NCI-H2029 treated with DMSO at 0.1 percent for 48 hours (cell line): ENCODE measurements at regions not wholly inside any gene's neighbourhood (a gene's known extent, or its start where the extent isn't known, plus 50 kb on each side); places are given as distances from the start of the nearest gene placed in this dataset.

Source experiments
- DNase-seq: peaks from one replicate; lab custom pipeline; 2025; lab: John Stamatoyannopoulos, UW

DNA sequence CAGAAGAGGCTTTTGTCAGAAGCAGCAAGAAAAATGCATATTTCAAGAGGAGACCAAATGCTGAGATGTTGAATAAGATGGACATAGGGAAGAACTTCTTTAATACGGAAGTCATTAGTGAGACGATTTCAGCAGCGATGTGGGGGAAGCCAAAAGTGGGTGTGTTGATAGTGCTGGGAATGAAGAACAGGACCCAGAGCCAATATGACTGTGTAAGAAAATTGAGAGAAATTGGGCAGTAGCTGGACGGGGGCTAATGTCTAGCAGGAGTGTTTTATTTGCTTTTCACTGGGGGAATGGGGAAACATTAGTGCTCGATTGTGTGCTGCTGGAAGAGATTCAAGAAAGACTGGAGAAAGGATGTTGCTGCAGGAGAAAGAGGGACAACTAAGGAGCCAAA is 788.7 kb upstream of the KLHL29 start:
- no peak for DNase-seq

DNA sequence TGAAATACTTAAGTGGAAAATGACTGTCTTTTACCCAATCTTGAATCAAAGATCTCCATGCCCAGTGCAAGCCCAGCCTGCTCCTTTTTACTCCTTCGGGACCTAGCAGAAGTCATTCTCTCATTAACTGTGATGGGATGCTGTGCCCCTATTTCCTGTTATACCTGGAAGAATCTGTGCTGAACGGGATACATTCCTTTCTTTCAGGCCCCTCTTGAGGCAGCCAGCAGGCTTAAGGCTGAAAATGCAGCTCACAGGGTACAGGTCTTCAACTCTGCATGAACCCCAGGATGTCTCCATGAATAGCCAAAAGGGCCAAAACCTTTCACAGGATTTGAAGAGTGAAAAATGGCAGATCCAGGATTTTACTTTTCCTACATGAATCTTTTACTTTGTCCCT is 784.8 kb upstream of the KLHL29 start:
- DNase-seq = no peak

DNA sequence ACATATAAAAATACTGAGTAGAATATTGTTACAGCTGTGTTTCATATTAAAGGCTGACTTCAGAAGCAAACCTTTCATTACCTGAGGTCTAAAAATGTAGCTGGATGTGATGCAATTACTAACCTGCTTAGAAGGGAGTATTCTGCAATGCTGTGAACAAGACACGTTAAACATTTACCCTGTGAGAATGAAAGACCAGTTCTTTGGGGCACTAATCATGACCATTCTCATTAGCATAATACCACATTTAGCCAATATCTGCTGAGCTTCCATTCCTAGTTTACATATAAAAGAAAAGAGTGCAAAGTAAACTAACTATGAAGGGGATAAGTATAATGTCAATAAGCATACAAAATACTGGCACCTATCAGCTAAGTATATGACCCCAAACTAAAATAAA is 784.0 kb upstream of the KLHL29 start:
- no peak for DNase-seq

DNA sequence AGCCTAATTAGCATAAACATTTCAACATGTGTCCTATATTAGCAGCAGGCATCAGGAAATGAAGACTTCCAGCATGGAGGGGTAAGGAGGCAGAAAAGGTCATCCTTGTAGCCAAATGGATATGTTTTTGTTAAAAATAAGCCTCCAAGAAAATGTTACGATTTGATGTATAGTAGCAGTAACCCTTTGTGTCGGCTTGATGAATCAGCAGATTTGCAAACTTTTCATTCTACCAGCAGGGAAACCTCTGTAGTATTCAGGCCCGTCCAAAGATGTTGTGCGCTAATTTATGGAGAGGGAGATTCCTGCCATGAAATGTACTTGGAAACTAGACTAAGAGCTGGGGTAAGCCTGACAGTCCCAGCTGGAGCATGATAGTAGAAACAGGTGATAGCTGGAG is 780.8 kb upstream of the KLHL29 start:
- DNase-seq = no peak

DNA sequence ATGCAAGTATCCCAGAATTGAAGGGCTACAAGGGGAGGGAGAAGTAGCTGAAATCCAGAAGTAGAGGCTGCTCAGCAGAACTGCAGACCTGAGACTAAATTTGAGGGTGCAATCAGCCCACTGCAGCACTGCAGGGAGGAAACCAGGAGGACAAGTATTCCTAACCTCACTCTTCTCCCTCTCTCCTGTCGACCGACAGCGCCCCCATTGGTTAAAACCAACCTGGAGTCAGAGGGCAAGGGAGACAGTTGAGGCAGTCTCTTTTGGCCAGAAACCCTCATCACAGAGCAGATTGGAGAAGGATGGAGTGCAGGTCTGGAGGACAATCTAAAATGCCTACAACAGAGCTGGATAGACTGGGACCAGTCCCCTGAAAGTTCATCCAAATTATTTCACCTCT is 768.9 kb upstream of the KLHL29 start:
- no peak for DNase-seq

DNA sequence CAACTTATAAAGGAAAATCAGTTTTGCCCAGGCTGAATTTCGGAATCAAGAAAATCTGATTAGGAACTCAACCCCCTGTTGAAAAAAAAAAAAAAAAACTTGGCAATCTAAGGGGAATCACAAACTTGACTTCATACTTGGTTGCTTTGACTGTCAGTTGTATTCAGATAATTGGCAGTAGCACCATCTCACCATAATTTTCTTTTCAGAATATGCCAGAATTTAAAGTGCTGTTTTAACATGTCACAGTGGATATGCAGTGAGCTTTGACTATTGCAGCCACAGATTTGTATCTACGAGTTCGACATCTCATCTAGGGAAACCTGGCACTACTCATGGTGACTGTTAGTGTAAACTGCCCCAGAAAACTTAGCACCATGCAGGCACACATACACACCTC is 761.4 kb upstream of the KLHL29 start:
- DNase-seq = no peak

DNA sequence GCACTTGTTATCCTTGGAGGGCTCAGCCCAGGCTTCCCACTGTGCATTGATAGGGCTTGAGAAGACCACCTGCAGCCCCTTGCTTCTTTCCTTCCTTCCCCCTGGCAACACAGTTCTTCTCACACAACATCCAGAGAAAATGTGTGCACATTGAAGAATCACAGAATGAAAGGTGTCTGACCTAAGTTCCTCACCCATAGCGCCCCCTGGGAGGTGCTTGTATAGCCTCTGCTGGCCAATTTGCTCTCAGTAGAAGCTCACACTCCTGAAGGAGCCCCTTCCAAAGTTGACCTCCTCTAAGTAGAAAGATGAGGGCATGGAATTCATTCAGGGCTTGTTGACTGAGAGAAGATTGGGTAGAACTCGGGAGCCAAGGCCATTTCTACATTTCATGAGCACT is 758.4 kb upstream of the KLHL29 start:
- DNase-seq = no peak

DNA sequence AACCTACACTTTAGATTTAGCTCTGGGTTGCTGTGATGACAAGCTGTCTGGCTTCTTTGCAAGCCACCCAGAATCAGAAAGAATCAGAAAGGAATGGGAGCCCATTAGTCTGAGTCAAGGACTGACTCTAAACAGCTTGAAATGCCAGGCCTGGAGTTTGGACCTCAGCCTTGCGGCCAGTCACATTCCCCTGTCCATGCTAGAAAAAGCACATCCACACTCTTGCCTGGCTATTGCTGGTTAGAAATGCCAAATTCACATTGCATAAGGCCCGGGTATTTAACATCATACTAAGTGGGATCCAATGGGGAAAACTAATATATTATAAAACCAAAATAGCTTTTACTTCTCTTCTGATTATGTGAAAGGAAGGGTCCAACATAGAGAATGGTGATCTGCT is 756.8 kb upstream of the KLHL29 start:
- no peak for DNase-seq

DNA sequence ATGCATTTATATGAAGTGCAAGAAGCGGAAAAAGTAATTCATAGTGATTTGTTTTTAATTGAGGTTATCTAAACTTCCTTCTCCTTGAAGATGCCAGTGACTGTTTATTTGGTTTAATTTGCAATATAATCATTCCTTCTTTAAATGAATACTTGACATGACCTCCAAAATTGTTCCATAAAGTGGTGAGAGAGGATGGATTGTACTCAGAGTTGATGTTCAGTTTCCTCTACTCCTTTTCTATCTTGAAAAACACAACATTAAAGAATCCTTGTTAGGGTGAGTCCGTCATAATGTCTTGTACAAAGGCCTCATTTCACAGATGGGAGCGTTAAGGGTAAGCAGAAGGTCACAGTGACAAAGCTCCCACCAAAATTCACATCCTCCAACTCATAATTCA is 756.1 kb upstream of the KLHL29 start:
- DNase-seq = no peak

DNA sequence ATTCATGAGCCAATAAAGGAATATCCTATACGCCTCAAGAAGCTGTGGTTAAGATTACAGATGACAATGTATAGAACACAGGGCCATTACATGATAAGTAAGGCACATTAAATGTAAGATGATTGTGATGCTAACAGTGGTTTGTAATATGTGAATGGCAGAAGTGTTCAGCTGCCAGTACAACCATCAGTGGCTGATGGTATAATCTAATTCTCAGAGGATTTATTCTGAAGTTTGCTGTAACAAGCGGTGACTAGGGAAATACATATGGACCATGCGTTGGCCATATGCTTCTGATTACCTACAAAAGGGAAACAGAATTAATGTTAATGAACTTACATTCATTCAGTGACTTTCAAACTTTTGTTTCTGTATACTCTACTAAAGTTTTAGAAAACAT is 750.8 kb upstream of the KLHL29 start:
- no peak for DNase-seq

DNA sequence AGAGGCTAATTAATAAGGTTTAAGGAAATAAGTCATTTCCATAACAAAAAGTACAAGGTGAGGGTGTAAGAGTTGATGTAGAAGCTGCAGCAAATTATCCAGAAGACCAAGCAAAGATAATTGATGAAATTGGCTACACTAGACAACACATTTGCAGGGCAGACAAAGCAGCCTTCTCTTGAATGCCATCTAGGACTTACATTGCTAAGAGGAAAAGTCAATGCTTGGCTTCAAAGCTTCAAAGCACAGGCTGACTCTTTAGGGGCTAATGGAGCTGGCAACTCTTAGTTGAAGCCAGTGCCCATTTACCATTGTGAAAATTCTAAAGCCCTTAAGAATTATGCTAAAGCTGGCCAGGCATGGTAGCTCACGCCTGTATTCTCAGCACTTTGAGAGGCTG is 728.6 kb upstream of the KLHL29 start:
- DNase-seq = no peak

DNA sequence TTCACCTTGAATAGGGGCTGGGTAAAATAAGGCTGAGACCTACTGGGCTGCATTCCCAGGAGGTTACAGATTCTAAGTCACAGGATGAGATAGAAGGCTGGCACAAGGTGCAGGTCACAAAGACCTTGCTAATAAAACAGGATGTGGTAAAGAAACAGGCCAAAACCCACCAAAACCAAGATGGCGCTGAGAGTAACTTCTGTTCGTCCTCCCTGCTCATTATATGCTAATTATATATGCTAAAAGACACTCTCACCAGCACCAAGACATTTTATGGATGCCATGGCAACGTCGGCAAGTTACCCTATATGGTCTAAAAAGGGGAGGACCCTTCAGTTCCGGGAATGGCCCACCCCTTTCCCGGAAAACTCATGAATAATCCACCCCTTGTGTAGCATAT is 711.5 kb upstream of the KLHL29 start:
- DNase-seq = no peak

DNA sequence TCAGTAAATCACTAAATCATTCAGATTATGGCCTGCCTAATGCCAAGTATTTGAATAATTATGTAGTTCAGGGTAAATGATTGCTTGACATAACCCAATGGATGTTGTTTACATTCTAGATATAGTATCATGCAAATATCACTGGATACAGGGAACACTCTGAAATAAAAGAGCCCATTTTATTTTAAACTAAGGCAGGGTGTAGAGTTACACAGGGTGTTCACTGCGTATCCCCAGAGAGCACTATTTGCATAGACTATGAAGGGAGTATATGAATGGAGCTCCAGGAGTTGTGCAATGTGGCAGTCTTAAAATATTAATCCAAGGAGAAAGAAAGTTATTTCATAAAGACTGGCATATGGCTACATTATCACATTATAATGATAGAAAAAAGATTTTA is 701.1 kb upstream of the KLHL29 start:
- no peak for DNase-seq

DNA sequence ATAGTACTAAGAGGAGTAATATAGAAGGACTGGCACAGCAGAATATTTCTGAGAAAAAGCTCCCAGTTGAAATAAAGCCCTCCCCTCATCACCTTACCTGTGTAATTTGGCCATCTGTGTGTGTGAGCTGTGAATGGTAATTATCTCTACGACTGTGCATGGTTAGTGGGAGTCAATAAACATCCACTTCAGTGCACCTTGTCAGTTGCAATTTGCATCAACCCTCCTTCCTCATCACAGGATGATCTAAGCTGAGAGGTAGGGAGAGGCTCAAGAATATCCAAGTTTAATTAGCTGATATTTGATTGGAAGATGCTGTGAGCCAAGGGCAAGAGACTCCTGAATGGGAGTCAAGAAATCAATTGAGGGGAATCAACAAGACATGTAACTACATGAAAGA is 694.9 kb upstream of the KLHL29 start:
- no peak for DNase-seq

DNA sequence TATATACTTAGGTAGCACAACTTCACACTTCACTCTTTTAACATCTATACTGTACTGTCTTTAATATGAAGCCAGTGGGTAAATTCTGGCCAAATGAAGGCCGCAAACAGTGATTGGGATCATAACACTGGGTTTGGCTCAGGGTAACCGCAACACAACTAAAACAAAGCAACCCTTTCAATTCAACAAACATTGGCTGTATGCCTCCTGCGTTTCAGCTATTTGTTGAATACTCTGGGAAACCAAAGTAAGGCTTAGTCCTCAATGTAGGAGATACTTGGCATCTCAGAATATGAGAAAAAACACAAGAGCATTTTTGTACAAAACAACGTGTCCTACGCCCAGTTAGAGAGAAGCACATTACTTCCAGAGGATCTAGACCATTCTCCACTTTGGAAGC is 693.3 kb upstream of the KLHL29 start:
- DNase-seq = no peak

DNA sequence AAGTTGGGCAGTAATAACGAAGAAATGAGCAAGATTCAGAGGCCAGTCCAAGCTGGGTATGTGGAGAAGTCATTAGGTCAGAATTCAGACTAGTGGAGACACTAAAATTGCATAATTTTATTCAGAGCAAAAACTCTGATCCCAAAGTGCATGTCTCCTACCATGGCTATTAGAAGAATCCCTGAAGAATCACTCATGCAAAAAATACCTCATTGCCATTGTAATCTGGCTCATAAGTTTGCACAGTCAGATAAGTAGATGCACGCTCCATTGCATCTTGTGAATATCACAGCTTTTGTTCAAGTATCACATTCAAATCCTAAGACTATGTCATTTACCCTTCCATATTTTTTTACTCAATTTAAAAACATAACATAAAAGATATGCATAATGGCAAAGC is 692.2 kb upstream of the KLHL29 start:
- DNase-seq = no peak

DNA sequence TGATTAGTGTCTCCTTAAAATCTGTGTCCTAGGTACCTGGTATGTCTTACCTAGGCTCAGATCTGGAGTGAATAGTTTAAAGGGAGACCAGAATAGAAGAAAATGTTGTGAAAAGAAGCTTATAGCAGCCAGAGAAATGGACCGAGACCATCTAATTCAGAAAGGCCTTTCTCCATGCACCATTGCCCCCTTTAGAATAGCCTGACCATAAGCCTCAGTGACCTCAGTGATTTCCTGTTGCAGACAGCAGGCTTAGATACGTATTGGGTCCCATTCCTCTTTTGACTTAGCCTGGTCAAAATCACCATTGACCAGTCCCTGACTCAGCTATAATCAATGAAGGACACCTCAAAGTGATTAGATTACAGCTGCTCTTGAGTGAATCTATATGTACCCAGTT is 690.7 kb upstream of the KLHL29 start:
- no peak for DNase-seq

DNA sequence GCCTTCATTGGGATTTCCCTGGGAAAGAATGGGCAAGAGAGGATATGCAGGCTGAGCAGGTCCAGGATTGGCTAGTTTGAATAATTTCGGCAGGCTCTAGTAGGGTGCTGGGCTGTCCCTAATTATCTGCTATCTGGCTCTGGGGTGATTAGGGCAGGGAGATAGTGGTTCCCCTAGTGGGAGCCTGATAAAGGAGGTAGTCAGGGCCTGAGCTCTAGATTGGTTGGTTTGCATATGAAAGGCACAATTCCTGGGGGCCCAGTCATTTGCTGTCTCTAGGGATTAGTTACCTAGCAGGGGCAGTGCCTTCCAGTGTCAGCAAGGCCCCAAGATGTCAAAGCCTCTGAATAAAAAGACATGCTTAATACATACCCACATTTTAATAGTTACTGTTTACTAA is 690.1 kb upstream of the KLHL29 start:
- no peak for DNase-seq

DNA sequence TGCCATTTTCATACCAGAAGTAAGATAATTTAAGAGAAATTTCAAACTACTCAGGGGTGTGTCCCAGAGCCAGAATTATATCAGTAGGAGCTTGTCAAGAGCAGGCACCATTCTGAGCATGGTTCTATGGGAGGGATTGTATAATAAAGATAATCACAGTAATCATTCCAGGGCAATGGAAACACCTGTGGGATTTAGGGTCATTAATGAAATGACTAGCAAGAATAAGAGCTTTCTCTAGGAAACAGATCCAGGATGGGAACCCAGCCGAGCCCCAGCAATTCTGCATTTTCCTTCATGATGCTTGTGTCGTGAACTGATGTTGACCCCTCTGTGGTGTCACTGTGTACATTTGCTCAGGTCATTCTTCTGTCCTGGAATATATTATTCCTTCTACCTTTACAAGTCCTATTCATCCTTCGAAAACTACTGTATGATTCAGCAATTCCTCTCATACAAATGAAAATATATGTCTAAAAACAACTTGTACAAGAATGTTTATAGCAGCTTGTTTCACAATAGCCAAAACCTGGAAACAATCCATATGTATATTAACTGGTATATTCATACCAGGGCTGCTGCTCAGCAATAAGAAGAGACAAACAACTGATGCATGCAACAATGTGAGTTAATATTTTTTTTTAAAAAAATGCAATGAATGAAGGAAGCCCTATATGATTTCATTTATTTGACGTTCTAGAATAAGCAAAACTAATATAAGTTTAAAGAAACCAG is 687.8 kb upstream of the KLHL29 start:
- no peak for DNase-seq

DNA sequence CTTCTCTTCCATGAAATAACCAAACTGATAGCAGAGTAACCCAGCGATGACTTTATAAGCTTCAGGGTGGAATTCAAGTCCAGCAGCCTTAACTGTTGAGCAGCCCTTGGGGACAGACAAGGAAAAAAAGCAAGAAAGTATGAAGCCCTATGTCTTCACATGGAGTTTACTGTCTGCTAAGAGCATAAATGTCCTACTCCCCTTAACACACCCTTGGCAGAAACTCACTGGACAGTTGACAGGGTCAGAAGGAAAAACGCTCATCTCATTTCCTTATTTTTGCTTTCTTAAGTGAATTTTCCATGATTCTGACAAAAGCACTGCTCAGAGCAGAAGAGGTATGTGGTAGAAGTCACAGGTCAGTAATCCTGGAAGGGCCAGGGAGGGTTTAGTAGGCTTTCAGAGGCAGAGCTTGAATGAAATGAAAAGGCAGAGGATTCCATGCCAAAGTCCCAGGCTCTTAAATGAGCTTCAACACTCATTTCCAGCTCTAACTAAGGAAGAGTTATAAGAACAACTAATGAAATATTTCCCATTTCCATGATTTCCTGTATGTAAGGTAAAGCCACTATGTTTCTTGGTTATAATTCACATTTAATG is 683.3 kb upstream of the KLHL29 start:
- DNase-seq = no peak

DNA sequence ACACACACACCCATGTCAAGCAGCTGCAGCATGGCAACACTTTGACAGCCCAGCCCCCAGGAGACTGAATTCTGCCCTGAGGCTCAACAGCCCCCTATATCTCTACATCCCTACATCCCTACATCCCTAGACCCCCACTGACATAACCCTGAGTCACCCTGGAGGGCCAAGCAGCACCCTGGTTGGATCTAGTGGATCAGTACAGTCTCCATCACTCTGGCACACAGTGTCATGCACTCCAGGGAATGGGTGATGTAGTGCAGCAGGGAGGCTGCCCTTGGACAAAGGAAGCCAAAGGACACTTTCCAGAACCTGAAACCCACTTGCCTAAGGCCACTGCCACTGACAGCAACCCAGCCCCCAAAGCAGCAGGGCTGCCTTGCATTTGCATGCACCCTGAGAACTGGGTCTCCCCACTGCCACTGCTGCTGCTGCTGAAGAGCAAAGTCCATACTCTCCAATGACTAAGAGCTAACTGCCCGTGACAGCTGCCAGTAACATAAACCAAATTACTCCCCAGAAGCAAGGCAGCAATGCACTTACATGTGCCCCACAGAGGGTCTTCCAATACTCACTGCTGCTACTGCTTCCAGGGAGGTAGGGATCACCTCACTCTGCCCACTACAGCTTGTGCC is 681.6 kb upstream of the KLHL29 start:
- DNase-seq = no peak

DNA sequence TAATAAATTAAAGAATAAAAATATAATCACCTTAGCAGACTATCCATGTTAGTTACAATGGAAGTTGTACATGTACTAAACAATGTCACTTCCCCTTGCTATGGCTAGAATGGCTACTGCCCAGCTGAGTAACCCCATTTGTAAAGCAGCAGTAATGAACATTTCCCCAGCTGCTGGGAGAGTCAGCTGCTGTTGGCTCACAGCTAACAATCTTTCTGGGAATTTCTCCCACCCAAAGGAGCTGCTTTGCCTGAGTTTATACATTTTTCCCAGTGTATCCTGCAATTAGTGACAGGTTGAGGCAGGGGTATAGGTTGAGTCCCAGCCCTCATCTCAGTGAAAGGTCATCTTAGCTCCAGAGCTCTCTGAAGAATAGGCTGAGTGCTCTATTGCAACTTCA is 665.6 kb upstream of the KLHL29 start:
- DNase-seq = no peak

DNA sequence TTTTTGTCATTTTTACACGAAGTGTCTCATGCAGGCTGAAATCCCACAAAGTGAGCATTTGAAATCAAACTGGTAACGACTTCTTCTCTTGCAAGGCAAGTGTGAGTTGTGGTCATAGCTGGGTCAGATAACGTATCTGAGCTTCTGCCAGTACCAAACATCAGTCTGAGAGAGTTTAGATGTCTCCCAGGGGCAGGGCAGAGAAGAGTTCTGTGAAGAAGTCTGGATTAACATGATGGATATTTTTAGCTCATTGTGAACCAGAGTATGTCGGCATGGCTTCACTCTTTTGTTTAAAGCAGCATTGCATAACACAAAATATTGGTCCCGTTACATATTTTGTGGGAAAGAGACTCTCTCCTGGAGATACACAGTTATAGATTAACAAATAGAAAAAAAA is 655.5 kb upstream of the KLHL29 start:
- DNase-seq = no peak
